ENCODE measurements at regions not wholly inside any gene's neighbourhood (a gene's known extent, or its start where the extent isn't known, plus 50 kb on each side); places are given as distances from the start of the nearest gene placed in this dataset.
A peak's percentile ranks its signal among the peaks of the same experiment; 100 is the strongest.

GRCh38 chr1:56060906-56061305, 518.5 kb downstream of the PLPP3 start:
- no peaks in the 10 kb centered on the region for H3K27me3 ChIP-seq (ENCODE audit: control insufficient read depth in 3 of 3, insufficient read depth in 3 of 3, low read length in 2 of 3)
- no peaks in the 10 kb centered on the region for H3K9me3 ChIP-seq (ENCODE audit: control insufficient read depth in 4 of 4, insufficient read depth in 3 of 4, low read length in 3 of 4)
- no peak overlapping the region for H3K4me3 ChIP-seq
- H3K36me3 ChIP-seq (ENCODE audit: control insufficient read depth in 4 of 4, insufficient read depth in 4 of 4, low read length in 4 of 4), result no peaks in the 10 kb centered on the region
- peak; percentile 17 for ATAC-seq (ENCODE audit: insufficient read depth, low FRiP score)
- TF ChIP-seq CTCF (IDR thresholded peaks at IDR 0.05; ENCODE audit: control extremely low read depth, extremely low read depth), result no peak
- WGBS, 2 donors, result 42 to 87% methylated on average over 1 of the region's 1 CpG
- no peak overlapping the region for H3K27ac ChIP-seq (ENCODE audit: low read depth in 1 of 2, low read length in 1 of 2)
- no peak overlapping the region for H3K9ac ChIP-seq (ENCODE audit: insufficient read depth in 1 of 2, low read length in 2 of 2)
- peaks cover 0 to 36% (median 5%) of the 10 kb centered on the region in 5 donors for H3K4me1 ChIP-seq (ENCODE audit: control insufficient read depth in 5 of 5, insufficient read depth in 5 of 5, low read length in 5 of 5)
- peak in 2 of 3 donors; percentile 64 to 85 for DNase-seq

GRCh38 chr1:56057466-56058405, 521.6 kb downstream of the PLPP3 start:
- peaks cover 0 to 36% (median 5%) of the 10 kb centered on the region in 5 donors for H3K4me1 ChIP-seq (ENCODE audit: control insufficient read depth in 5 of 5, insufficient read depth in 5 of 5, low read length in 5 of 5)
- no peaks in the 10 kb centered on the region for H3K36me3 ChIP-seq (ENCODE audit: control insufficient read depth in 4 of 4, insufficient read depth in 4 of 4, low read length in 4 of 4)
- no peak for ATAC-seq (ENCODE audit: insufficient read depth, low FRiP score)
- no peaks in the 10 kb centered on the region for H3K27me3 ChIP-seq (ENCODE audit: control insufficient read depth in 3 of 3, insufficient read depth in 3 of 3, low read length in 2 of 3)
- H3K27ac ChIP-seq (ENCODE audit: low read depth in 1 of 2, low read length in 1 of 2), result no peak overlapping the region
- TF ChIP-seq CTCF (IDR thresholded peaks at IDR 0.05; ENCODE audit: control extremely low read depth, extremely low read depth), result no peak
- no peak overlapping the region for H3K4me3 ChIP-seq
- no peak overlapping the region for H3K9ac ChIP-seq (ENCODE audit: insufficient read depth in 1 of 2, low read length in 2 of 2)
- H3K9me3 ChIP-seq (ENCODE audit: control insufficient read depth in 4 of 4, insufficient read depth in 3 of 4, low read length in 3 of 4), result no peaks in the 10 kb centered on the region
- 68 to 81% methylated on average over 5 of the region's 5 CpGs for WGBS, 2 donors
- peak; percentile 34 to 72 (median 69) for DNase-seq

GRCh38 chr1:56056438-56057287, 522.7 kb downstream of the PLPP3 start:
- H3K9me3 ChIP-seq (ENCODE audit: control insufficient read depth in 4 of 4, insufficient read depth in 3 of 4, low read length in 3 of 4), result no peaks in the 10 kb centered on the region
- no peak overlapping the region for H3K9ac ChIP-seq (ENCODE audit: insufficient read depth in 1 of 2, low read length in 2 of 2)
- H3K36me3 ChIP-seq (ENCODE audit: control insufficient read depth in 4 of 4, insufficient read depth in 4 of 4, low read length in 4 of 4), result no peaks in the 10 kb centered on the region
- no peak for ATAC-seq (ENCODE audit: insufficient read depth, low FRiP score)
- WGBS, 2 donors, result 84 to 86% methylated on average over 9 of the region's 9 CpGs
- no peak overlapping the region for H3K4me3 ChIP-seq
- no peaks in the 10 kb centered on the region for H3K27me3 ChIP-seq (ENCODE audit: control insufficient read depth in 3 of 3, insufficient read depth in 3 of 3, low read length in 2 of 3)
- no peak overlapping the region for H3K27ac ChIP-seq (ENCODE audit: low read depth in 1 of 2, low read length in 1 of 2)
- TF ChIP-seq CTCF (IDR thresholded peaks at IDR 0.05; ENCODE audit: control extremely low read depth, extremely low read depth), result no peak
- peaks cover 0 to 36% (median 5%) of the 10 kb centered on the region in 5 donors for H3K4me1 ChIP-seq (ENCODE audit: control insufficient read depth in 5 of 5, insufficient read depth in 5 of 5, low read length in 5 of 5)
- DNase-seq, result peak in 2 of 3 donors; percentile 26 to 48
